Panc1 (cell line): ENCODE measurements at regions not wholly inside any gene's neighbourhood (a gene's known extent, or its start where the extent isn't known, plus 50 kb on each side); places are given as distances from the start of the nearest gene placed in this dataset.

Source experiments
- CTCF ChIP-seq: fragments of 450-650 bp; IDR thresholded peaks from 2 replicates; pipeline ENCODE4 v1.5.1; 2017; ENCODE audit warnings: mild to moderate bottlenecking
- POLR2AphosphoS5 ChIP-seq: IDR thresholded peaks from 2 replicates; pipeline ENCODE4 v1.6.1; 2012; ENCODE audit warnings: mild to moderate bottlenecking, low read depth, low read length, moderate library complexity
- SIN3A ChIP-seq: IDR thresholded peaks from 2 replicates; pipeline ENCODE4 v1.6.1; 2012; ENCODE audit warnings: low read depth, mild to moderate bottlenecking, low read length, moderate library complexity, borderline replicate concordance; ENCODE audit not compliant: insufficient read depth

- TF ChIP-seq CTCF (no peak), SIN3A (no peak), POLR2AphosphoS5 (no peak)
Observed at GRCh38 chr19:31604493-31605040, 255.3 kb upstream of the TSHZ3 start.
